Cardiac muscle cell (in vitro differentiated cells and primary cell): ENCODE measurements at regions not wholly inside any gene's neighbourhood (a gene's known extent, or its start where the extent isn't known, plus 50 kb on each side); places are given as distances from the start of the nearest gene placed in this dataset.

ENCODE experiments used
- DNase-seq, 2 donors: peaks; one replicate each; pipeline versions ENCODE4 v3.0.0 to v3.0.0-alpha.2; 2010 to 2017; ENCODE audit warnings: low read depth in 1 of 2, low spot score in 1 of 2
- H3K27ac ChIP-seq: fragments of 200-600 bp; sonication (generic); 2 replicates; pipeline ENCODE4 v1.5.1; 2016
- H3K27me3 ChIP-seq: fragments of 200-600 bp; sonication (generic); 2 replicates; pipeline ENCODE4 v1.6.0; 2016; ENCODE audit warnings: control low read depth
- H3K36me3 ChIP-seq: fragments of 200-600 bp; sonication (generic); 2 replicates; pipeline ENCODE4 v1.5.1; 2016; ENCODE audit warnings: control low read depth
- H3K4me1 ChIP-seq: fragments of 200-600 bp; sonication (generic); 2 replicates; pipeline ENCODE4 v1.8.1; 2017; ENCODE audit warnings: low read depth, mild to moderate bottlenecking, mixed run types
- H3K4me3 ChIP-seq: fragments of 200-600 bp; sonication (generic); 2 replicates; pipeline ENCODE4 v1.5.1; 2016; ENCODE audit warnings: mild to moderate bottlenecking
- H3K9me3 ChIP-seq: fragments of 200-600 bp; sonication (generic); 2 replicates; pipeline ENCODE4 v1.5.1; 2017; ENCODE audit warnings: low read depth, mild to moderate bottlenecking, control low read depth
- TF ChIP-seq, protein P1 (sequence below): IDR thresholded peaks from 2 replicates; pipeline ENCODE4 v1.5.1; 2012; ENCODE audit warnings: low read depth, mild to moderate bottlenecking, low read length

- H3K27me3 ChIP-seq = no peaks in the 10 kb centered on the region
- no peak for DNase-seq
- no peak overlapping the region for H3K27ac ChIP-seq
- H3K4me3 ChIP-seq = no peak overlapping the region
- H3K4me1 ChIP-seq = no peaks in the 10 kb centered on the region
- TF ChIP-seq, protein P1, sequence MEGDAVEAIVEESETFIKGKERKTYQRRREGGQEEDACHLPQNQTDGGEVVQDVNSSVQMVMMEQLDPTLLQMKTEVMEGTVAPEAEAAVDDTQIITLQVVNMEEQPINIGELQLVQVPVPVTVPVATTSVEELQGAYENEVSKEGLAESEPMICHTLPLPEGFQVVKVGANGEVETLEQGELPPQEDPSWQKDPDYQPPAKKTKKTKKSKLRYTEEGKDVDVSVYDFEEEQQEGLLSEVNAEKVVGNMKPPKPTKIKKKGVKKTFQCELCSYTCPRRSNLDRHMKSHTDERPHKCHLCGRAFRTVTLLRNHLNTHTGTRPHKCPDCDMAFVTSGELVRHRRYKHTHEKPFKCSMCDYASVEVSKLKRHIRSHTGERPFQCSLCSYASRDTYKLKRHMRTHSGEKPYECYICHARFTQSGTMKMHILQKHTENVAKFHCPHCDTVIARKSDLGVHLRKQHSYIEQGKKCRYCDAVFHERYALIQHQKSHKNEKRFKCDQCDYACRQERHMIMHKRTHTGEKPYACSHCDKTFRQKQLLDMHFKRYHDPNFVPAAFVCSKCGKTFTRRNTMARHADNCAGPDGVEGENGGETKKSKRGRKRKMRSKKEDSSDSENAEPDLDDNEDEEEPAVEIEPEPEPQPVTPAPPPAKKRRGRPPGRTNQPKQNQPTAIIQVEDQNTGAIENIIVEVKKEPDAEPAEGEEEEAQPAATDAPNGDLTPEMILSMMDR = no peak
- no peaks in the 10 kb centered on the region for H3K9me3 ChIP-seq
- H3K36me3 ChIP-seq = no peaks in the 10 kb centered on the region
Measured at GRCh38 chr4:184553891-184554290, 79.5 kb upstream of the IRF2 start.

DNA sequence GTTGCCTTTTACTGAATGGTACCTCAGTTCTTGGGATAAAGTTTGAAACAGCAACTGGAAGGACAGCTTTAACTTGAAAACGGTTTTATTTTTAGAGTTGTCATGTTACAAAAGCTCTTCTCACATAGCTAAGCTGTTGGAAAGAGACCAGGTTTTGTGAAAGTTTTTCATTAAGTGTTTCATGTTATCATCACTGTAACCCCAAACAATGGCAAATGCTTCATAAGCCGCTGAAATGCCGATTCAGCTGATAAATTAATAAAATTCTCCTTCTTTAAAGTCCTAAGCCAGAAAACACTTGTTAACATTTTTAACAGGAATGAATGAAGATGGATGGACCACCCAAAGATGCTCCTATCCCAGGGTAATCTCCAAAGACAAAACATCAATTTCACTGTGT is 76.1 kb upstream of the IRF2 start:
- TF ChIP-seq, protein P1 = no peak
- H3K36me3 ChIP-seq = no peaks in the 10 kb centered on the region
- H3K4me1 ChIP-seq = no peaks in the 10 kb centered on the region
- no peaks in the 10 kb centered on the region for H3K9me3 ChIP-seq
- no peak overlapping the region for H3K27ac ChIP-seq
- no peaks in the 10 kb centered on the region for H3K27me3 ChIP-seq
- peak in 1 of 2 donors; percentile 42 for DNase-seq
- H3K4me3 ChIP-seq = no peak overlapping the region

GRCh38 chr4:184548648-184549341 is 74.4 kb upstream of the IRF2 start:
- Histone ChIP-seq H3K4me1 (no peaks in the 10 kb centered on the region), H3K9me3 (no peaks in the 10 kb centered on the region), H3K27me3 (no peaks in the 10 kb centered on the region), H3K4me3 (no peak overlapping the region), H3K27ac (no peak overlapping the region), H3K36me3 (no peaks in the 10 kb centered on the region)
- DNase-seq = no peak
- TF ChIP-seq, protein P1 = no peak

- Histone ChIP-seq H3K4me3 (no peak overlapping the region), H3K36me3 (no peaks in the 10 kb centered on the region), H3K27me3 (no peaks in the 10 kb centered on the region), H3K27ac (no peak overlapping the region), H3K9me3 (no peaks in the 10 kb centered on the region), H3K4me1 (no peaks in the 10 kb centered on the region)
- TF ChIP-seq, protein P1 = no peak
- DNase-seq = no peak
Measured at GRCh38 chr4:184548316-184548647, 73.9 kb upstream of the IRF2 start.

- Histone ChIP-seq H3K36me3 (no peaks in the 10 kb centered on the region), H3K27ac (no peak overlapping the region), H3K4me1 (no peaks in the 10 kb centered on the region), H3K27me3 (no peaks in the 10 kb centered on the region), H3K9me3 (no peaks in the 10 kb centered on the region), H3K4me3 (no peak overlapping the region)
- TF ChIP-seq, protein P1 = no peak
- DNase-seq = no peak
Measured at GRCh38 chr4:184544788-184545409, 70.5 kb upstream of the IRF2 start.
